ENCODE measurements at regions not wholly inside any gene's neighbourhood (a gene's known extent, or its start where the extent isn't known, plus 50 kb on each side); places are given as distances from the start of the nearest gene placed in this dataset.

DNA sequence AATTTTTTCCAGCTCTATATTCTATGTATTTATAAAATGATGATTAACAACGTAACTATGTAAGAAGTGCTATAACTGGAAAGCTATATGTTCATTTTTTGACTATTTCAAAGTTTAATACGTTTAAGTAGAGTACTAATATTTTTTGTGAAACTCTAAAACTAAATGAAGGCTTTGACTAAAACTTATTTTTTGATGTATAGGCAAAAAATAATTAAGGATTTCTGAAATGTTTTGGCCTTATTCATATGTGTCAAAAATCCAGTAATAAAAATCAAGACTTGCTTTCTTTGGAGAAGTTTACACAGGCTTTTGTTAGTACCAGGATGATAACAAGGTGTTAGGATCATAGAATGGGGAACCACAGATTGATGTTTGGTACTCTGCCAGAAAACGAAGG lies 58.2 kb upstream of the ZEB2 start:
- DNase-seq: no peak
- no peaks in the 10 kb centered on the region for H3K36me3 Mint-ChIP-seq (ENCODE audit: low read depth)

GRCh38 chr2:144572977-144573376 lies 53.1 kb upstream of the ZEB2 start:
- Mint-ChIP-seq H3K9me3 (no peaks in the 10 kb centered on the region), H3K27me3 (peaks cover 3% of the 10 kb centered on the region), H3K27ac (no peak overlapping the region), H3K4me3 (no peak overlapping the region), H3K4me1 (peaks cover 5% of the 10 kb centered on the region), H3K36me3 (ENCODE audit: low read depth) (no peaks in the 10 kb centered on the region)
- intact Hi-C loops (cut with micrococcal nuclease): no loop called here
- DNase-seq (no peak), ATAC-seq (ENCODE audit: low read depth) (no peak)
- TF ChIP-seq CTCF (IDR thresholded peaks at IDR 0.05): no peak
- CTCF ChIA-PET: interaction anchor here (0.9 kb wide), 1 partner anchor 11 kb away, joined by 3 read pairs; no protein-coding TSS in a partner anchor
- POLR2A ChIA-PET: no interaction called here

More for the DNA sequence above, 58.2 kb upstream of the ZEB2 start:
- ChIA-PET CTCF (no interaction called here), POLR2A (no interaction called here)
- H3K27ac Mint-ChIP-seq: no peak overlapping the region
- no peak for TF ChIP-seq CTCF (IDR thresholded peaks at IDR 0.05)
- no peak overlapping the region for H3K4me3 Mint-ChIP-seq
- no peaks in the 10 kb centered on the region for H3K9me3 Mint-ChIP-seq
- no peaks in the 10 kb centered on the region for H3K27me3 Mint-ChIP-seq
- ATAC-seq (ENCODE audit: low read depth): no peak
- peaks cover 37% of the 10 kb centered on the region for H3K4me1 Mint-ChIP-seq
- intact Hi-C loops (cut with micrococcal nuclease): no loop called here

GRCh38 chr2:144571770-144572169 lies 51.9 kb upstream of the ZEB2 start:
- H3K27ac Mint-ChIP-seq: no peak overlapping the region
- intact Hi-C loops (cut with micrococcal nuclease): no loop called here
- H3K27me3 Mint-ChIP-seq: peaks cover 3% of the 10 kb centered on the region
- CTCF ChIA-PET: interaction anchor here (0.9 kb wide), 1 partner anchor 10 kb away, joined by 3 read pairs; no protein-coding TSS in a partner anchor
- peaks cover 5% of the 10 kb centered on the region for H3K4me1 Mint-ChIP-seq
- ATAC-seq (ENCODE audit: low read depth): no peak
- no peaks in the 10 kb centered on the region for H3K36me3 Mint-ChIP-seq (ENCODE audit: low read depth)
- H3K9me3 Mint-ChIP-seq: no peaks in the 10 kb centered on the region
- POLR2A ChIA-PET: no interaction called here
- TF ChIP-seq CTCF (IDR thresholded peaks at IDR 0.05): no peak
- DNase-seq: no peak
- no peak overlapping the region for H3K4me3 Mint-ChIP-seq

DNA sequence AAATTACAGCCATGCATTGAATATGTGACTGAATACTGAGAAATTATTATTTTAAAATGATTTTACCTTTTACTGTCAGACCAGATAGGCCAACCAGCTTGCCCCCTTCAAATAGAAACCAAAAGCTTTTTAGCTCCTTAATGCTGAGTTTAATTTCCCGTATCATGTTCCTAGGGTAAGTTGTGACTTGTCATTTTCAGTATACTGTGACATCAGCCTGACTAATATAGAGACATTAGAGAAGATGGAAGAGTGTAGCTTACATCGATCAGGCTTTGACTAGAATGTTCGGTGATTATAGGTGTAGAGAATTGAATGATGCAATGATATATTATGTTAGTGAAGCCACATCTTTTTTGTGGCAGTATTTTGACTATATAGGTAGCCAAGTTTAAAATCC lies 50.6 kb upstream of the ZEB2 start:
- ChIA-PET POLR2A (interaction anchor here (0.7 kb wide), 1 partner anchor 21 kb away, joined by 3 read pairs; no protein-coding TSS in a partner anchor), CTCF (no interaction called here)
- Mint-ChIP-seq H3K27me3 (peaks cover 3% of the 10 kb centered on the region), H3K9me3 (no peaks in the 10 kb centered on the region), H3K4me3 (no peak overlapping the region), H3K36me3 (ENCODE audit: low read depth) (no peaks in the 10 kb centered on the region), H3K4me1 (peaks cover 5% of the 10 kb centered on the region), H3K27ac (no peak overlapping the region)
- intact Hi-C loops (cut with micrococcal nuclease): no loop called here
- ATAC-seq (ENCODE audit: low read depth): peak; percentile 28
- DNase-seq: no peak
- TF ChIP-seq CTCF (IDR thresholded peaks at IDR 0.05): no peak
